ENCODE measurements at regions not wholly inside any gene's neighbourhood (a gene's known extent, or its start where the extent isn't known, plus 50 kb on each side); places are given as distances from the start of the nearest gene placed in this dataset.

DNA sequence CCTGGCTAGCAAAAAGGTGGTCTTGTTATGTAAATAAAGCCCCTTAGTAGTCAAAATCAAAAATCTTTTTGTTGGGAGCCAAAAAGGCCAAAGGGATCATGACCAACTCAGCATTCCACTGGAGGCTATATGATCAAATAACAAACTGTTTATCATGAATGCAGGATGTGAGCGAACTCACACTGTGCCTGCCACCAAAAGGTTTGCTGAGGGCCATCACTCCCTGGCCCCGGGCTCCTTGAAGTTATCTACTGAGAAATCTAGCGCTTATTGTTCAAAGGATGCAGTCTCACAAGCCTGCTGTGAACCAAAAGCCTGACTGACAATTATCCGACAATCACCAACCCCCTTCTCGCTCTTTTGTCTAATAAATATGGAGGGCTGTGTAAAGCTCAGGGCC is 107.2 kb upstream of the DDHD1 start:
- Histone ChIP-seq H3K27ac (replicated peaks) (no peak overlapping the region), H3K4me3 (replicated peaks; ENCODE audit: insufficient read depth, low read length) (no peak overlapping the region), H3K27me3 (ENCODE audit: insufficient read depth, poor library complexity, severe bottlenecking) (no peaks in the 10 kb centered on the region)
- TF ChIP-seq, protein P1, sequence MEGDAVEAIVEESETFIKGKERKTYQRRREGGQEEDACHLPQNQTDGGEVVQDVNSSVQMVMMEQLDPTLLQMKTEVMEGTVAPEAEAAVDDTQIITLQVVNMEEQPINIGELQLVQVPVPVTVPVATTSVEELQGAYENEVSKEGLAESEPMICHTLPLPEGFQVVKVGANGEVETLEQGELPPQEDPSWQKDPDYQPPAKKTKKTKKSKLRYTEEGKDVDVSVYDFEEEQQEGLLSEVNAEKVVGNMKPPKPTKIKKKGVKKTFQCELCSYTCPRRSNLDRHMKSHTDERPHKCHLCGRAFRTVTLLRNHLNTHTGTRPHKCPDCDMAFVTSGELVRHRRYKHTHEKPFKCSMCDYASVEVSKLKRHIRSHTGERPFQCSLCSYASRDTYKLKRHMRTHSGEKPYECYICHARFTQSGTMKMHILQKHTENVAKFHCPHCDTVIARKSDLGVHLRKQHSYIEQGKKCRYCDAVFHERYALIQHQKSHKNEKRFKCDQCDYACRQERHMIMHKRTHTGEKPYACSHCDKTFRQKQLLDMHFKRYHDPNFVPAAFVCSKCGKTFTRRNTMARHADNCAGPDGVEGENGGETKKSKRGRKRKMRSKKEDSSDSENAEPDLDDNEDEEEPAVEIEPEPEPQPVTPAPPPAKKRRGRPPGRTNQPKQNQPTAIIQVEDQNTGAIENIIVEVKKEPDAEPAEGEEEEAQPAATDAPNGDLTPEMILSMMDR (IDR thresholded peaks at IDR 0.05; ENCODE audit: insufficient read depth, low read length) = no peak
- TF ChIP-seq POLR2AphosphoS5 (IDR thresholded peaks at IDR 0.05; ENCODE audit: low read depth) = no peak
- TF ChIP-seq REST (IDR thresholded peaks at IDR 0.05; ENCODE audit: insufficient replicate concordance, low read depth) = no peak
- TF ChIP-seq SPI1 (IDR thresholded peaks at IDR 0.05; ENCODE audit: borderline replicate concordance, low read depth) = no peak
- TF ChIP-seq GABPA (IDR thresholded peaks at IDR 0.05; ENCODE audit: low read depth) = no peak
- no peak for DNase-seq (ENCODE audit: low read depth in 1 of 2, low spot score in 1 of 2)

DNA sequence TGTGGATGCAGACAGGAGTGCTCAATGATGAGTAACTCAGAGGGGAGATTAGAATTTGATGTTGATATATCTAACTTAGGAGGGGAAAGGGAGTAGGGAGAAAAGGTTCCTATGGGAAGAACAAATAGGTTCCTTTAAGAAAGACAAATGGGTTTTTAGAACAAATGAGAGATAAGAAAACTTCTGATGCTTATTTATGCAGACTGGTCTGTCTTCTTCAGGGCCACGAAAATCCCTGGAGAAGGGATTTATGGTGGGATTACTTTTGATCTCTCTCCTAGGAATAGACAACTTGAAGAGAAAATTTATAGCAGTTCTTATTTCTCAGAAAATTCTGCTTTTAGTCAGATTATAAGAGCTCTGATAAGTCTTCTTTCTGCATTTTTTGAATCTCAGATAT is 99.0 kb upstream of the DDHD1 start:
- no peak for TF ChIP-seq GABPA (IDR thresholded peaks at IDR 0.05; ENCODE audit: low read depth)
- TF ChIP-seq, protein P1 (IDR thresholded peaks at IDR 0.05; ENCODE audit: insufficient read depth, low read length) = no peak
- TF ChIP-seq REST (IDR thresholded peaks at IDR 0.05; ENCODE audit: insufficient replicate concordance, low read depth) = no peak
- no peak for TF ChIP-seq SPI1 (IDR thresholded peaks at IDR 0.05; ENCODE audit: borderline replicate concordance, low read depth)
- TF ChIP-seq POLR2AphosphoS5 (IDR thresholded peaks at IDR 0.05; ENCODE audit: low read depth) = no peak
- no peak for DNase-seq (ENCODE audit: low read depth in 1 of 2, low spot score in 1 of 2)
- Histone ChIP-seq H3K27me3 (ENCODE audit: insufficient read depth, poor library complexity, severe bottlenecking) (no peaks in the 10 kb centered on the region), H3K27ac (replicated peaks) (no peak overlapping the region), H3K4me3 (replicated peaks; ENCODE audit: insufficient read depth, low read length) (no peak overlapping the region)

- no peaks in the 10 kb centered on the region for H3K27me3 ChIP-seq (ENCODE audit: insufficient read depth, poor library complexity, severe bottlenecking)
- no peak overlapping the region for H3K27ac ChIP-seq (replicated peaks)
- TF ChIP-seq SPI1 (IDR thresholded peaks at IDR 0.05; ENCODE audit: borderline replicate concordance, low read depth) = no peak
- TF ChIP-seq, protein P1 (IDR thresholded peaks at IDR 0.05; ENCODE audit: insufficient read depth, low read length) = no peak
- TF ChIP-seq GABPA (IDR thresholded peaks at IDR 0.05; ENCODE audit: low read depth) = no peak
- no peak for TF ChIP-seq REST (IDR thresholded peaks at IDR 0.05; ENCODE audit: insufficient replicate concordance, low read depth)
- TF ChIP-seq POLR2AphosphoS5 (IDR thresholded peaks at IDR 0.05; ENCODE audit: low read depth) = no peak
- no peak overlapping the region for H3K4me3 ChIP-seq (replicated peaks; ENCODE audit: insufficient read depth, low read length)
- DNase-seq (ENCODE audit: low read depth in 1 of 2, low spot score in 1 of 2) = no peak
These were observed 95.9 kb upstream of the DDHD1 start for GRCh38 chr14:53249059-53249458.

Data from HL-60 (cell line).